ENCODE measurements at regions not wholly inside any gene's neighbourhood (a gene's known extent, or its start where the extent isn't known, plus 50 kb on each side); places are given as distances from the start of the nearest gene placed in this dataset.
A peak's percentile ranks its signal among the peaks of the same experiment; 100 is the strongest.

DNA sequence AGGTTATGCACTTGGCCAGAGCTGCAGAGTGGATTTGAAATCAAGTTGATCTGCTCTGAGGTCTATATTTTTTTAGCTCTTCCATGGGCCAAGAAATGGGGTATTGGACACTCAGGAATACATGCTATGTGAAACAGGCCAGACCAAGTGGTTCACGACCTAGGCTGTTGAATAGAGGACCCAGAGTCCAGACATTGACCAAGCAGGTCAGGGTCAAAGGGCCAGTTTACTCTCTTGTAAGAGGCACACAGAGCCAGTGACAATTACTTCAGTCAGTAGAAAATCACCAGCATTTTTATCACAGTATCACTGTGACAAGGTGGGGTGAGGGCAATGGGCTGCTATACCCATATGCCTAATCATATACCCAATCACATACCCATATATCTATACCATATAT, 320.6 kb upstream of the RORA start:
- no CpG with 5 or more reads among the region's 1 CpG for WGBS (ENCODE audit: insufficient coverage, insufficient read length)
- Histone ChIP-seq H3K36me3 (ENCODE audit: control insufficient read depth, insufficient read depth, low read length) (no peaks in the 10 kb centered on the region), H3K27me3 (ENCODE audit: control insufficient read depth, insufficient read depth, low read length) (no peaks in the 10 kb centered on the region), H3K4me3 (ENCODE audit: low read length) (no peak overlapping the region), H3K4me1 (ENCODE audit: control insufficient read depth, insufficient read depth, low read length) (no peaks in the 10 kb centered on the region), H3K27ac (ENCODE audit: low read length) (no peak overlapping the region), H3K9me3 (ENCODE audit: control insufficient read depth, insufficient read depth, low read length) (no peaks in the 10 kb centered on the region)
- DNase-seq (ENCODE audit: low read depth, low spot score) = no peak

DNA sequence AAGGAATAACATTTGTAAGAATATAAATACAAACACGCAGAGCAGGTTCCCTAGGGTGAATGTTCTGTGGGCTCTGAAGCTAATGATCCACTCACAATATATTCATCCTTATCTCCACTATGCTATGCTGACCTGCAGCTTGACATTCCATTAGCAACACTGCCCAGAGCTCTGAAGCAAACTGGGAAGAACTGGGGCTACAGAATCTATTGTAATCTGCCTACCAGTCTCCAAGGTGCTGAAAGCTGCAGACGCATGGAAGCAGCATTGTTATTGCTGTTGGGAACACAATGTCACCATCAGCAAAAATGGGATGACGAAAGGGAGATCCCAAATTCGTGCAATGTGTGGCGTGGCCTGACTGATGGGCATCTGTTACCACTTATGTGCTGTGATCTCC, 316.7 kb upstream of the RORA start:
- no CpG with 5 or more reads among the region's 5 CpGs for WGBS (ENCODE audit: insufficient coverage, insufficient read length)
- no peak overlapping the region for H3K4me3 ChIP-seq (ENCODE audit: low read length)
- no peaks in the 10 kb centered on the region for H3K27me3 ChIP-seq (ENCODE audit: control insufficient read depth, insufficient read depth, low read length)
- no peaks in the 10 kb centered on the region for H3K9me3 ChIP-seq (ENCODE audit: control insufficient read depth, insufficient read depth, low read length)
- H3K27ac ChIP-seq (ENCODE audit: low read length) = no peak overlapping the region
- no peak for DNase-seq (ENCODE audit: low read depth, low spot score)
- H3K4me1 ChIP-seq (ENCODE audit: control insufficient read depth, insufficient read depth, low read length) = no peaks in the 10 kb centered on the region
- H3K36me3 ChIP-seq (ENCODE audit: control insufficient read depth, insufficient read depth, low read length) = no peaks in the 10 kb centered on the region

GRCh38 chr15:61541516-61541915, 312.4 kb upstream of the RORA start:
- H3K4me3 ChIP-seq (ENCODE audit: low read length) = no peak overlapping the region
- no peaks in the 10 kb centered on the region for H3K36me3 ChIP-seq (ENCODE audit: control insufficient read depth, insufficient read depth, low read length)
- H3K27me3 ChIP-seq (ENCODE audit: control insufficient read depth, insufficient read depth, low read length) = no peaks in the 10 kb centered on the region
- no peaks in the 10 kb centered on the region for H3K9me3 ChIP-seq (ENCODE audit: control insufficient read depth, insufficient read depth, low read length)
- no peaks in the 10 kb centered on the region for H3K4me1 ChIP-seq (ENCODE audit: control insufficient read depth, insufficient read depth, low read length)
- no CpG with 5 or more reads among the region's 1 CpG for WGBS (ENCODE audit: insufficient coverage, insufficient read length)
- H3K27ac ChIP-seq (ENCODE audit: low read length) = no peak overlapping the region
- DNase-seq (ENCODE audit: low read depth, low spot score) = no peak

GRCh38 chr15:61537337-61537736, 308.2 kb upstream of the RORA start:
- Histone ChIP-seq H3K27ac (ENCODE audit: low read length) (no peak overlapping the region), H3K36me3 (ENCODE audit: control insufficient read depth, insufficient read depth, low read length) (no peaks in the 10 kb centered on the region), H3K27me3 (ENCODE audit: control insufficient read depth, insufficient read depth, low read length) (no peaks in the 10 kb centered on the region), H3K9me3 (ENCODE audit: control insufficient read depth, insufficient read depth, low read length) (no peaks in the 10 kb centered on the region), H3K4me3 (ENCODE audit: low read length) (no peak overlapping the region), H3K4me1 (ENCODE audit: control insufficient read depth, insufficient read depth, low read length) (no peaks in the 10 kb centered on the region)
- WGBS (ENCODE audit: insufficient coverage, insufficient read length) = no CpG with 5 or more reads among the region's 3 CpGs
- no peak for DNase-seq (ENCODE audit: low read depth, low spot score)

GRCh38 chr15:61534986-61535385, 305.9 kb upstream of the RORA start:
- DNase-seq (ENCODE audit: low read depth, low spot score) = no peak
- H3K9me3 ChIP-seq (ENCODE audit: control insufficient read depth, insufficient read depth, low read length) = no peaks in the 10 kb centered on the region
- H3K36me3 ChIP-seq (ENCODE audit: control insufficient read depth, insufficient read depth, low read length) = no peaks in the 10 kb centered on the region
- no peak overlapping the region for H3K4me3 ChIP-seq (ENCODE audit: low read length)
- WGBS (ENCODE audit: insufficient coverage, insufficient read length) = no CpG with 5 or more reads among the region's 3 CpGs
- no peaks in the 10 kb centered on the region for H3K27me3 ChIP-seq (ENCODE audit: control insufficient read depth, insufficient read depth, low read length)
- H3K4me1 ChIP-seq (ENCODE audit: control insufficient read depth, insufficient read depth, low read length) = no peaks in the 10 kb centered on the region
- H3K27ac ChIP-seq (ENCODE audit: low read length) = no peak overlapping the region

DNA sequence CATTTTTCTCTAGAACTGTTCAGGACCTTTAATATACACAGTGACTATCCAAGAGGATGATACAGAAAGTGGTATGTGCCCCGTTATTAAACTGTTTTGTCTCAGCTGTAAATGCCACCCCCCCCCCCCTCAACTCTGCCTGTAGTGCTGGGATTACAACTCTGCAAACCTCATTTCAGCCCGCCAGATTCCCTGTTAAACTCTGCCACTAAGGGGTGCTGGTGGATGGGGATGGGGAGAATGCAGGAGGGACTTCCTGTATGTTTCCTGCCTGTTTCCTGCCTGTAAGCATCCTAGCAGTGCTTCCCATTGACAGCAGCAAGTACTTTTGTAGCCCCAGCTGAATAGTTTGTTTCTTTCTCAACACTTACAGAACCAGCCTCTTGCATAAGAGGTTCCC, 301.7 kb upstream of the RORA start:
- no peaks in the 10 kb centered on the region for H3K36me3 ChIP-seq (ENCODE audit: control insufficient read depth, insufficient read depth, low read length)
- H3K4me3 ChIP-seq (ENCODE audit: low read length) = no peak overlapping the region
- peak; percentile 7 for DNase-seq (ENCODE audit: low read depth, low spot score)
- WGBS (ENCODE audit: insufficient coverage, insufficient read length) = no CpG with 5 or more reads among the region's 2 CpGs
- H3K4me1 ChIP-seq (ENCODE audit: control insufficient read depth, insufficient read depth, low read length) = peaks cover 4% of the 10 kb centered on the region; the same call in 1 of the 2 replicates
- H3K9me3 ChIP-seq (ENCODE audit: control insufficient read depth, insufficient read depth, low read length) = no peaks in the 10 kb centered on the region
- H3K27me3 ChIP-seq (ENCODE audit: control insufficient read depth, insufficient read depth, low read length) = no peaks in the 10 kb centered on the region
- H3K27ac ChIP-seq (ENCODE audit: low read length) = no peak overlapping the region

DNA sequence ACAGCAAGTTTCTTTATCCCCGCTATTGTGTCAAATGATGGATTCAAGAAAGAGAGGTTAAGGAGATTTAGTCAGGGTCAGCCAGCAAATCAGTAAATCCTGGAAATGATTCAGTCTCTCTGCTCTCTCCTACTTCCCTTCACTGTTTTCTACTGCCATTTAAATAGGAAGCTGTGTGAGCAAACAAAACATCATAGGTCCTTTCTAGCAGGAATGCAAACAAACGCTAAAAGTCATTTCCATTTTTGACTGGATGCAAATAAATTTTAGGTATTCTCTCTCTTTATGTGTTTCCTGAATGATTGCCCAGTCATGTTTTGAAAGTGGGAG, 299.4 kb upstream of the RORA start:
- DNase-seq (ENCODE audit: low read depth, low spot score) = no peak
- no peaks in the 10 kb centered on the region for H3K27me3 ChIP-seq (ENCODE audit: control insufficient read depth, insufficient read depth, low read length)
- H3K9me3 ChIP-seq (ENCODE audit: control insufficient read depth, insufficient read depth, low read length) = no peaks in the 10 kb centered on the region
- no peaks in the 10 kb centered on the region for H3K36me3 ChIP-seq (ENCODE audit: control insufficient read depth, insufficient read depth, low read length)
- peaks cover 4% of the 10 kb centered on the region; the same call in 1 of the 2 replicates for H3K4me1 ChIP-seq (ENCODE audit: control insufficient read depth, insufficient read depth, low read length)
- no peak overlapping the region for H3K27ac ChIP-seq (ENCODE audit: low read length)
- no peak overlapping the region for H3K4me3 ChIP-seq (ENCODE audit: low read length)
- no CpG with 5 or more reads among the region's 2 CpGs for WGBS (ENCODE audit: insufficient coverage, insufficient read length)

GRCh38 chr15:61527836-61528580, 298.9 kb upstream of the RORA start:
- H3K4me1 ChIP-seq (ENCODE audit: control insufficient read depth, insufficient read depth, low read length) = peaks cover 4% of the 10 kb centered on the region; the same call in 1 of the 2 replicates
- H3K4me3 ChIP-seq (ENCODE audit: low read length) = no peak overlapping the region
- H3K9me3 ChIP-seq (ENCODE audit: control insufficient read depth, insufficient read depth, low read length) = no peaks in the 10 kb centered on the region
- no peak overlapping the region for H3K27ac ChIP-seq (ENCODE audit: low read length)
- H3K36me3 ChIP-seq (ENCODE audit: control insufficient read depth, insufficient read depth, low read length) = no peaks in the 10 kb centered on the region
- H3K27me3 ChIP-seq (ENCODE audit: control insufficient read depth, insufficient read depth, low read length) = no peaks in the 10 kb centered on the region
- no CpG with 5 or more reads among the region's 9 CpGs for WGBS (ENCODE audit: insufficient coverage, insufficient read length)
- DNase-seq (ENCODE audit: low read depth, low spot score) = no peak

- Histone ChIP-seq H3K36me3 (ENCODE audit: control insufficient read depth, insufficient read depth, low read length) (no peaks in the 10 kb centered on the region), H3K27ac (ENCODE audit: low read length) (no peak overlapping the region), H3K27me3 (ENCODE audit: control insufficient read depth, insufficient read depth, low read length) (no peaks in the 10 kb centered on the region), H3K4me3 (ENCODE audit: low read length) (no peak overlapping the region), H3K9me3 (ENCODE audit: control insufficient read depth, insufficient read depth, low read length) (no peaks in the 10 kb centered on the region), H3K4me1 (ENCODE audit: control insufficient read depth, insufficient read depth, low read length) (peaks cover 4% of the 10 kb centered on the region; the same call in 1 of the 2 replicates)
- WGBS (ENCODE audit: insufficient coverage, insufficient read length) = no CpG with 5 or more reads among the region's 3 CpGs
- no peak for DNase-seq (ENCODE audit: low read depth, low spot score)
These were observed 295.4 kb upstream of the RORA start for GRCh38 chr15:61524545-61524944.

- Histone ChIP-seq H3K4me3 (ENCODE audit: low read length) (no peak overlapping the region), H3K9me3 (ENCODE audit: control insufficient read depth, insufficient read depth, low read length) (no peaks in the 10 kb centered on the region), H3K4me1 (ENCODE audit: control insufficient read depth, insufficient read depth, low read length) (peaks cover 4% of the 10 kb centered on the region; the same call in 1 of the 2 replicates)
These were observed 295.0 kb upstream of the RORA start for GRCh38 chr15:61524086-61524485.

GRCh38 chr15:61522411-61522810, 293.3 kb upstream of the RORA start:
- H3K27me3 ChIP-seq (ENCODE audit: control insufficient read depth, insufficient read depth, low read length) = no peaks in the 10 kb centered on the region
- no peaks in the 10 kb centered on the region for H3K36me3 ChIP-seq (ENCODE audit: control insufficient read depth, insufficient read depth, low read length)
- DNase-seq (ENCODE audit: low read depth, low spot score) = no peak
- H3K27ac ChIP-seq (ENCODE audit: low read length) = no peak overlapping the region
- no peak overlapping the region for H3K4me3 ChIP-seq (ENCODE audit: low read length)
- no peaks in the 10 kb centered on the region for H3K9me3 ChIP-seq (ENCODE audit: control insufficient read depth, insufficient read depth, low read length)
- H3K4me1 ChIP-seq (ENCODE audit: control insufficient read depth, insufficient read depth, low read length) = no peaks in the 10 kb centered on the region

More at GRCh38 chr15:61524086-61524485, 295.0 kb upstream of the RORA start:
- Histone ChIP-seq H3K27me3 (ENCODE audit: control insufficient read depth, insufficient read depth, low read length) (no peaks in the 10 kb centered on the region), H3K27ac (ENCODE audit: low read length) (no peak overlapping the region), H3K36me3 (ENCODE audit: control insufficient read depth, insufficient read depth, low read length) (no peaks in the 10 kb centered on the region)
- DNase-seq (ENCODE audit: low read depth, low spot score) = no peak
- no CpG with 5 or more reads among the region's 2 CpGs for WGBS (ENCODE audit: insufficient coverage, insufficient read length)

Measured in iPS DF 6.9 (cell line).